Endodermal cell (in vitro differentiated cells): ENCODE measurements at regions not wholly inside any gene's neighbourhood (a gene's known extent, or its start where the extent isn't known, plus 50 kb on each side); places are given as distances from the start of the nearest gene placed in this dataset.

Source experiments
- DNase-seq: peaks from one replicate; pipeline ENCODE4 v3.0.0-alpha.2; 2017
- H3K27ac ChIP-seq: 2 replicates; pipeline ENCODE4 v1.5.1; 2013; ENCODE audit warnings: mild to moderate bottlenecking, low read depth, low read length, moderate library complexity
- H3K27me3 ChIP-seq: 2 replicates; pipeline ENCODE4 v1.6.1; 2013; ENCODE audit warnings: mild to moderate bottlenecking, low read length, moderate library complexity; ENCODE audit not compliant: insufficient read depth, control insufficient read depth, poor library complexity, severe bottlenecking
- H3K36me3 ChIP-seq: 2 replicates; pipeline ENCODE4 v1.7.0; 2013; ENCODE audit warnings: mild to moderate bottlenecking, low read length, moderate library complexity; ENCODE audit not compliant: control insufficient read depth, insufficient read depth
- H3K4me1 ChIP-seq: one replicate; pipeline ENCODE4 v1.7.0; 2013; ENCODE audit warnings: low read length; ENCODE audit not compliant: control insufficient read depth, insufficient read depth
- H3K4me3 ChIP-seq: 2 replicates; pipeline ENCODE4 v1.5.1; 2013; ENCODE audit warnings: mild to moderate bottlenecking, low read length, moderate library complexity
- H3K9ac ChIP-seq: 2 replicates; pipeline ENCODE4 v1.6.1; 2013; ENCODE audit warnings: mild to moderate bottlenecking, low read length, moderate library complexity; ENCODE audit not compliant: poor library complexity, severe bottlenecking; ENCODE audit errors: extremely low read depth
- H3K9me3 ChIP-seq: 2 replicates; pipeline ENCODE4 v1.6.1; 2013; ENCODE audit warnings: mild to moderate bottlenecking, low read length, moderate library complexity; ENCODE audit not compliant: control insufficient read depth
- H3K27ac Mint-ChIP-seq: 2 replicates; pipeline ENCODE4 v1.8.0; 2020; ENCODE audit warnings: mixed read lengths
- H3K27me3 Mint-ChIP-seq: 2 replicates; pipeline ENCODE4 v1.8.0; 2021; ENCODE audit warnings: mild to moderate bottlenecking, mixed read lengths; ENCODE audit not compliant: insufficient read depth
- H3K36me3 Mint-ChIP-seq: 2 replicates; pipeline ENCODE4 v1.8.0; 2020; ENCODE audit warnings: low read depth, mixed read lengths
- H3K4me1 Mint-ChIP-seq: 2 replicates; pipeline ENCODE4 v1.8.0; 2020; ENCODE audit warnings: mixed read lengths
- H3K4me3 Mint-ChIP-seq: 2 replicates; pipeline ENCODE4 v1.8.0; 2020; ENCODE audit warnings: mild to moderate bottlenecking, moderate library complexity, mixed read lengths
- H3K9me3 Mint-ChIP-seq: 2 replicates; pipeline ENCODE4 v1.8.0; 2020; ENCODE audit warnings: mild to moderate bottlenecking, mixed read lengths
- WGBS, 2 experiments: methylation state at CpG; one replicate each; pipeline versions ENCODE4 v1.1.5 to v1.1.7; 2013; ENCODE audit warnings: missing lambda C conversion rate in 2 of 2, mixed read lengths in 1 of 2; ENCODE audit not compliant: insufficient coverage in 1 of 2, insufficient read length in 1 of 2; 5-methylcytosine and 5-hydroxymethylcytosine counted together
- TF ChIP-seq, protein P1 (sequence below): fragments of 200-600 bp; sonication (generic); conservative IDR thresholded peaks from 2 replicates; pipeline ENCODE4 v1.5.0; 2021; ENCODE audit warnings: antibody characterized with exemption, mild to moderate bottlenecking

- no peaks in the 10 kb centered on the region for H3K27me3 Mint-ChIP-seq
- Histone ChIP-seq H3K36me3 (no peaks in the 10 kb centered on the region), H3K9ac (no peak overlapping the region), H3K27me3 (no peaks in the 10 kb centered on the region), H3K27ac (no peak overlapping the region), H3K4me1 (peaks cover 2% of the 10 kb centered on the region), H3K9me3 (no peaks in the 10 kb centered on the region), H3K4me3 (no peak overlapping the region)
- no peak for DNase-seq
- WGBS, 2 experiments: 22% methylated on average over 1 of the region's 2 CpGs; no CpG with 5 or more reads in 1 of the 2 experiments
- no peak overlapping the region for H3K4me3 Mint-ChIP-seq
- H3K9me3 Mint-ChIP-seq: peaks cover 5% of the 10 kb centered on the region
- TF ChIP-seq, protein P1, sequence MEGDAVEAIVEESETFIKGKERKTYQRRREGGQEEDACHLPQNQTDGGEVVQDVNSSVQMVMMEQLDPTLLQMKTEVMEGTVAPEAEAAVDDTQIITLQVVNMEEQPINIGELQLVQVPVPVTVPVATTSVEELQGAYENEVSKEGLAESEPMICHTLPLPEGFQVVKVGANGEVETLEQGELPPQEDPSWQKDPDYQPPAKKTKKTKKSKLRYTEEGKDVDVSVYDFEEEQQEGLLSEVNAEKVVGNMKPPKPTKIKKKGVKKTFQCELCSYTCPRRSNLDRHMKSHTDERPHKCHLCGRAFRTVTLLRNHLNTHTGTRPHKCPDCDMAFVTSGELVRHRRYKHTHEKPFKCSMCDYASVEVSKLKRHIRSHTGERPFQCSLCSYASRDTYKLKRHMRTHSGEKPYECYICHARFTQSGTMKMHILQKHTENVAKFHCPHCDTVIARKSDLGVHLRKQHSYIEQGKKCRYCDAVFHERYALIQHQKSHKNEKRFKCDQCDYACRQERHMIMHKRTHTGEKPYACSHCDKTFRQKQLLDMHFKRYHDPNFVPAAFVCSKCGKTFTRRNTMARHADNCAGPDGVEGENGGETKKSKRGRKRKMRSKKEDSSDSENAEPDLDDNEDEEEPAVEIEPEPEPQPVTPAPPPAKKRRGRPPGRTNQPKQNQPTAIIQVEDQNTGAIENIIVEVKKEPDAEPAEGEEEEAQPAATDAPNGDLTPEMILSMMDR: peak; percentile 84
- peaks cover 10% of the 10 kb centered on the region for H3K4me1 Mint-ChIP-seq
- H3K36me3 Mint-ChIP-seq: no peaks in the 10 kb centered on the region
- no peak overlapping the region for H3K27ac Mint-ChIP-seq
Measured at GRCh38 chr6:117188627-117189201, 76.6 kb upstream of the VGLL2 start.

DNA sequence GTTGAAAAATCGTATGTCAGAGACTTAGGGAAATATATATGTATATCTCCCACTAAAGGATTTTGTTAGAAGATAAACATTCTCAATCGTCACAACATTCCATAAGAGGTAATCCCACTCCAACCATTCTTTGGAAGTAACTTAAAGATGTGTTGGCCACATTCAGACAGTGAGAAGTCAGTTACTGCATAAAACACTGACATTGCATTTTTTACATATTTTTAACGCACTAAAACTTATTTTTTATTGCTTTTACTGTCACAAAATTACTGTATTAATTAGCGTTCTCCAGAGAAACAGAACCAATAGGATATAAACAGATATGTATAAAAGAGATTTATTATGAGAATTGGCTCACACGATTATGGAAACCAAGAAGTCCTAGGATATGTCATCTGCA lies 74.3 kb upstream of the VGLL2 start:
- no peak overlapping the region for H3K4me3 ChIP-seq
- no peaks in the 10 kb centered on the region for H3K36me3 ChIP-seq
- 80 to 89% methylated on average over 1 to 4 of the region's 5 CpGs for WGBS, 2 experiments
- H3K4me1 ChIP-seq: peaks cover 2% of the 10 kb centered on the region
- no peak overlapping the region for H3K27ac Mint-ChIP-seq
- H3K9ac ChIP-seq: no peak overlapping the region
- no peak overlapping the region for H3K27ac ChIP-seq
- H3K27me3 ChIP-seq: no peaks in the 10 kb centered on the region
- DNase-seq: no peak
- H3K36me3 Mint-ChIP-seq: no peaks in the 10 kb centered on the region
- peaks cover 2% of the 10 kb centered on the region for H3K9me3 Mint-ChIP-seq
- no peaks in the 10 kb centered on the region for H3K9me3 ChIP-seq
- H3K4me1 Mint-ChIP-seq: peaks cover 12% of the 10 kb centered on the region
- H3K27me3 Mint-ChIP-seq: no peaks in the 10 kb centered on the region
- no peak overlapping the region for H3K4me3 Mint-ChIP-seq
- TF ChIP-seq, protein P1: no peak

GRCh38 chr6:117191448-117191847 lies 73.9 kb upstream of the VGLL2 start:
- H3K27me3 Mint-ChIP-seq: no peaks in the 10 kb centered on the region
- peaks cover 12% of the 10 kb centered on the region for H3K4me1 Mint-ChIP-seq
- H3K4me1 ChIP-seq: peaks cover 2% of the 10 kb centered on the region
- H3K9ac ChIP-seq: no peak overlapping the region
- peaks cover 2% of the 10 kb centered on the region for H3K9me3 Mint-ChIP-seq
- H3K27me3 ChIP-seq: no peaks in the 10 kb centered on the region
- H3K27ac ChIP-seq: no peak overlapping the region
- no peak overlapping the region for H3K4me3 ChIP-seq
- TF ChIP-seq, protein P1: no peak
- no peaks in the 10 kb centered on the region for H3K36me3 ChIP-seq
- no peak for DNase-seq
- no peaks in the 10 kb centered on the region for H3K9me3 ChIP-seq
- no peaks in the 10 kb centered on the region for H3K36me3 Mint-ChIP-seq
- no peak overlapping the region for H3K4me3 Mint-ChIP-seq
- WGBS, 2 experiments: 96 to 100% methylated on average over 1 of the region's 1 CpG
- no peak overlapping the region for H3K27ac Mint-ChIP-seq
